HG02973 (cell line): ENCODE measurements at regions not wholly inside any gene's neighbourhood (a gene's known extent, or its start where the extent isn't known, plus 50 kb on each side); places are given as distances from the start of the nearest gene placed in this dataset.
"Not testable (repeated sequence)": the region's sequence is repeated elsewhere in the genome, so short reads cannot be mapped to it uniquely, and the experiment has no call there.

ENCODE experiments used
- ATAC-seq: cut with Tn5 transposase; IDR thresholded peaks from one replicate; pipeline ENCODE4 v1.9.1; 2021; ENCODE audit warnings: moderate library complexity; ENCODE audit not compliant: unreplicated experiment

- no peak for ATAC-seq
Observed at GRCh38 chrX:771536-771935, 140.9 kb downstream of the SHOX start.

- no peak for ATAC-seq
Observed at GRCh38 chrX:769796-770195, 139.2 kb downstream of the SHOX start.

- ATAC-seq: no peak
Observed at GRCh38 chrX:768596-768995, 138.0 kb downstream of the SHOX start.

GRCh38 chrX:758917-759316 lies 128.3 kb downstream of the SHOX start:
- ATAC-seq: no peak

- no peak for ATAC-seq
Observed at GRCh38 chrX:750812-751211, 120.2 kb downstream of the SHOX start.

GRCh38 chrX:750263-750662 lies 119.7 kb downstream of the SHOX start:
- ATAC-seq: no peak

GRCh38 chrX:747176-747575 lies 116.6 kb downstream of the SHOX start:
- no peak for ATAC-seq

- ATAC-seq: no peak
Observed at GRCh38 chrX:739611-740010, 109.0 kb downstream of the SHOX start.

GRCh38 chrX:737021-737420 lies 106.4 kb downstream of the SHOX start:
- ATAC-seq: not testable (repeated sequence)

GRCh38 chrX:734362-734761 lies 103.8 kb downstream of the SHOX start:
- no peak for ATAC-seq

- no peak for ATAC-seq
Observed at GRCh38 chrX:733961-734360, 103.4 kb downstream of the SHOX start.

GRCh38 chrX:729583-730409 lies 99.2 kb downstream of the SHOX start:
- ATAC-seq: no peak

- not testable (repeated sequence) for ATAC-seq
Observed at GRCh38 chrX:729101-729500, 98.5 kb downstream of the SHOX start.

- not testable (repeated sequence) for ATAC-seq
Observed at GRCh38 chrX:728639-729038, 98.0 kb downstream of the SHOX start.

GRCh38 chrX:727738-728621 lies 97.4 kb downstream of the SHOX start:
- ATAC-seq: no peak

- ATAC-seq: no peak
Observed at GRCh38 chrX:725971-726370, 95.4 kb downstream of the SHOX start.

GRCh38 chrX:724256-724655 lies 93.7 kb downstream of the SHOX start:
- ATAC-seq: no peak

GRCh38 chrX:723781-724180 lies 93.2 kb downstream of the SHOX start:
- no peak for ATAC-seq

GRCh38 chrX:721354-721753 lies 90.8 kb downstream of the SHOX start:
- ATAC-seq: no peak

GRCh38 chrX:720825-721224 lies 90.2 kb downstream of the SHOX start:
- ATAC-seq: no peak

GRCh38 chrX:720250-720649 lies 89.7 kb downstream of the SHOX start:
- ATAC-seq: no peak

- ATAC-seq: no peak
Observed at GRCh38 chrX:716136-716535, 85.5 kb downstream of the SHOX start.
